ENCODE measurements at regions not wholly inside any gene's neighbourhood (a gene's known extent, or its start where the extent isn't known, plus 50 kb on each side); places are given as distances from the start of the nearest gene placed in this dataset.

DNA sequence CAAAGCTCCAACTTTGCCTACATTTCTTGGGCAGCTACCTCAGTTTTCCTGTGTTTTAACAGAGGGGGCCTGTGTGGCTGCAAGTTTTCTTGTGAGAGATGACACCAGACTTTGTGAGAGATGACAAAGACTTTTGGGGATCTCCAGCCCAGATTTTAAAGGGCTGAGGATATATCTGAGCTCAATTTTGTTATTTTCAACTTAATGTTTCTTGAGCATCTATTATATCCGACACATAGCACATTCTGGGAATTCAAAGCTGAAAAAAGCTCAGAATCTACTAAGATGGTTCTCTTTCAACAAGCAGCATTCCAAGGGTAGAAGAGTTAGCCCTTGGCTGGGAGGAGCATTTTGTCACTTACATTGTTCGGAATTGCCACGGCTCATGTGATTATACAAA lies 53.4 kb upstream of the PTGFRN start:
- ChIA-PET CTCF (no interaction called here), POLR2A (ENCODE audit: unreplicated experiment) (no interaction called here)
- Histone ChIP-seq H3K9me2 (replicated peaks; ENCODE audit: low read length) (no peaks in the 10 kb centered on the region), H4K20me1 (ENCODE audit: low read length) (no peaks in the 10 kb centered on the region), H3K27ac (ENCODE audit: low read length) (no peak overlapping the region), H3F3A (ENCODE audit: low read length, unreplicated experiment) (no peaks in the 10 kb centered on the region), H3K27me3 (ENCODE audit: low read length) (no peaks in the 10 kb centered on the region), H3K79me2 (ENCODE audit: low read length) (no peaks in the 10 kb centered on the region), H2AFZ (ENCODE audit: low read length) (no peak overlapping the region), H3K4me2 (ENCODE audit: low read length) (no peak overlapping the region), H3K9ac (ENCODE audit: low read length) (no peak overlapping the region), H3K4me1 (ENCODE audit: insufficient read depth, low read length) (peaks cover 38% of the 10 kb centered on the region), H3K36me3 (ENCODE audit: low read depth, low read length) (no peaks in the 10 kb centered on the region), H3K4me3 (ENCODE audit: low read length) (no peak overlapping the region), H3K9me3 (ENCODE audit: low read length) (no peaks in the 10 kb centered on the region)
- ATAC-seq (no peak), DNase-seq (no peak)
- no TSS peak for BruUV-seq (replicated peaks)
- intact Hi-C loops (cut with micrococcal nuclease) = no loop called here
- no peak for TF ChIP-seq EZH2phosphoT487 (IDR thresholded peaks at IDR 0.05; ENCODE audit: borderline replicate concordance, low read length)
- TF ChIP-seq, protein P1, sequence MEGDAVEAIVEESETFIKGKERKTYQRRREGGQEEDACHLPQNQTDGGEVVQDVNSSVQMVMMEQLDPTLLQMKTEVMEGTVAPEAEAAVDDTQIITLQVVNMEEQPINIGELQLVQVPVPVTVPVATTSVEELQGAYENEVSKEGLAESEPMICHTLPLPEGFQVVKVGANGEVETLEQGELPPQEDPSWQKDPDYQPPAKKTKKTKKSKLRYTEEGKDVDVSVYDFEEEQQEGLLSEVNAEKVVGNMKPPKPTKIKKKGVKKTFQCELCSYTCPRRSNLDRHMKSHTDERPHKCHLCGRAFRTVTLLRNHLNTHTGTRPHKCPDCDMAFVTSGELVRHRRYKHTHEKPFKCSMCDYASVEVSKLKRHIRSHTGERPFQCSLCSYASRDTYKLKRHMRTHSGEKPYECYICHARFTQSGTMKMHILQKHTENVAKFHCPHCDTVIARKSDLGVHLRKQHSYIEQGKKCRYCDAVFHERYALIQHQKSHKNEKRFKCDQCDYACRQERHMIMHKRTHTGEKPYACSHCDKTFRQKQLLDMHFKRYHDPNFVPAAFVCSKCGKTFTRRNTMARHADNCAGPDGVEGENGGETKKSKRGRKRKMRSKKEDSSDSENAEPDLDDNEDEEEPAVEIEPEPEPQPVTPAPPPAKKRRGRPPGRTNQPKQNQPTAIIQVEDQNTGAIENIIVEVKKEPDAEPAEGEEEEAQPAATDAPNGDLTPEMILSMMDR (conservative IDR thresholded peaks at IDR 0.05; ENCODE audit: low read depth, low read length) = no peak
- no peak for TF ChIP-seq EZH2 (IDR thresholded peaks at IDR 0.05; ENCODE audit: low read length, unreplicated experiment)

DNA sequence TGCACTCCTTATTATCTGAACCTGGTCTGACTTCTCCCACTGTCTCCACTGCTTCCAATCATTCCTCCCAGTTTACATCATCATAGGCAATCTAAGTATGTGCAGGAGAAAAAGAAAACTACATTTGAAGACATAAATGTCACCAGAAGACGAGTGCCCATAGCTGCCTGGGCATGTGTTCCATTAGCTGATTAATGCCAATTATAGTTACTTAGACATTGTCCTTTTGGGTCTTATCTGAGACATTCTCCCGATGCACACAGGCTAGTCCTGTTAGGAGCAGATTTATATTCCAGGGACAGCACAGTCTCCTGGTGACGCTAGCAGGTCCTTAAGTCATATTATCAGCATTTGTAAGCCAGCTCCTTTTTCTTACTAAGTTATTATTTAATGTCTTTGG lies 52.6 kb upstream of the PTGFRN start:
- no peak for DNase-seq
- intact Hi-C loops (cut with micrococcal nuclease) = no loop called here
- H3K9ac ChIP-seq (ENCODE audit: low read length) = no peak overlapping the region
- no peak overlapping the region for H3K4me3 ChIP-seq (ENCODE audit: low read length)
- no peaks in the 10 kb centered on the region for H3K9me3 ChIP-seq (ENCODE audit: low read length)
- no peak overlapping the region for H3K27ac ChIP-seq (ENCODE audit: low read length)
- POLR2A ChIA-PET (ENCODE audit: unreplicated experiment) = no interaction called here
- BruUV-seq (replicated peaks) = no TSS peak
- H3K27me3 ChIP-seq (ENCODE audit: low read length) = no peaks in the 10 kb centered on the region
- H3F3A ChIP-seq (ENCODE audit: low read length, unreplicated experiment) = no peaks in the 10 kb centered on the region
- H4K20me1 ChIP-seq (ENCODE audit: low read length) = no peaks in the 10 kb centered on the region
- no peaks in the 10 kb centered on the region for H3K9me2 ChIP-seq (replicated peaks; ENCODE audit: low read length)
- no peak for ATAC-seq
- H3K36me3 ChIP-seq (ENCODE audit: low read depth, low read length) = no peaks in the 10 kb centered on the region
- no peak overlapping the region for H3K4me2 ChIP-seq (ENCODE audit: low read length)
- H3K4me1 ChIP-seq (ENCODE audit: insufficient read depth, low read length) = peaks cover 38% of the 10 kb centered on the region
- CTCF ChIA-PET = no interaction called here
- H2AFZ ChIP-seq (ENCODE audit: low read length) = no peak overlapping the region
- no peak for TF ChIP-seq EZH2phosphoT487 (IDR thresholded peaks at IDR 0.05; ENCODE audit: borderline replicate concordance, low read length)
- TF ChIP-seq EZH2 (IDR thresholded peaks at IDR 0.05; ENCODE audit: low read length, unreplicated experiment) = no peak
- TF ChIP-seq, protein P1 (conservative IDR thresholded peaks at IDR 0.05; ENCODE audit: low read depth, low read length) = no peak
- H3K79me2 ChIP-seq (ENCODE audit: low read length) = no peaks in the 10 kb centered on the region

Measured in PC-3 (cell line).